Keratinocyte (primary cell): ENCODE measurements at regions not wholly inside any gene's neighbourhood (a gene's known extent, or its start where the extent isn't known, plus 50 kb on each side); places are given as distances from the start of the nearest gene placed in this dataset.

ENCODE experiments used
- EZH2 ChIP-seq: IDR thresholded peaks from one replicate; pipeline ENCODE4 v1.6.1; 2012; ENCODE audit warnings: inconsistent platforms, mild to moderate bottlenecking, low read length, moderate library complexity
- TF ChIP-seq, protein P1 (sequence below), 3 experiments: IDR thresholded peaks in 1 of 3; conservative IDR thresholded peaks in 1 of 3; optimal IDR thresholded peaks in 1 of 3; 2 replicates in 2 of 3; 3 replicates in 1 of 3; pipeline versions ENCODE3 to v1.5.1; 2011; ENCODE audit warnings: low read length in 3 of 3, mild to moderate bottlenecking in 3 of 3, moderate library complexity in 2 of 3, control low read depth in 1 of 3, inconsistent platforms in 1 of 3; ENCODE audit not compliant: insufficient read depth in 2 of 3; ENCODE audit errors: extremely low read depth in 1 of 3

GRCh38 chr10:108393089-108393488 is 1228.6 kb upstream of the SORCS1 start:
- TF ChIP-seq, protein P1, sequence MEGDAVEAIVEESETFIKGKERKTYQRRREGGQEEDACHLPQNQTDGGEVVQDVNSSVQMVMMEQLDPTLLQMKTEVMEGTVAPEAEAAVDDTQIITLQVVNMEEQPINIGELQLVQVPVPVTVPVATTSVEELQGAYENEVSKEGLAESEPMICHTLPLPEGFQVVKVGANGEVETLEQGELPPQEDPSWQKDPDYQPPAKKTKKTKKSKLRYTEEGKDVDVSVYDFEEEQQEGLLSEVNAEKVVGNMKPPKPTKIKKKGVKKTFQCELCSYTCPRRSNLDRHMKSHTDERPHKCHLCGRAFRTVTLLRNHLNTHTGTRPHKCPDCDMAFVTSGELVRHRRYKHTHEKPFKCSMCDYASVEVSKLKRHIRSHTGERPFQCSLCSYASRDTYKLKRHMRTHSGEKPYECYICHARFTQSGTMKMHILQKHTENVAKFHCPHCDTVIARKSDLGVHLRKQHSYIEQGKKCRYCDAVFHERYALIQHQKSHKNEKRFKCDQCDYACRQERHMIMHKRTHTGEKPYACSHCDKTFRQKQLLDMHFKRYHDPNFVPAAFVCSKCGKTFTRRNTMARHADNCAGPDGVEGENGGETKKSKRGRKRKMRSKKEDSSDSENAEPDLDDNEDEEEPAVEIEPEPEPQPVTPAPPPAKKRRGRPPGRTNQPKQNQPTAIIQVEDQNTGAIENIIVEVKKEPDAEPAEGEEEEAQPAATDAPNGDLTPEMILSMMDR (optimal IDR thresholded peaks at IDR 0.05 in 1 of 3, IDR thresholded peaks at IDR 0.05 in 1 of 3, conservative IDR thresholded peaks at IDR 0.05 in 1 of 3; ENCODE audit: extremely low read depth in 1 of 3, insufficient read depth in 2 of 3, low read length in 3 of 3): no peak
- no peak for TF ChIP-seq EZH2
